ENCODE measurements at regions not wholly inside any gene's neighbourhood (a gene's known extent, or its start where the extent isn't known, plus 50 kb on each side); places are given as distances from the start of the nearest gene placed in this dataset.
A peak's percentile ranks its signal among the peaks of the same experiment; 100 is the strongest.

- Histone ChIP-seq H3K79me2 (ENCODE audit: insufficient read depth) (no peaks in the 10 kb centered on the region), H2AFZ (no peak overlapping the region), H3K4me3 (no peak overlapping the region), H3K4me1 (ENCODE audit: insufficient read depth) (no peaks in the 10 kb centered on the region), H3K9me2 (ENCODE audit: insufficient read depth) (no peaks in the 10 kb centered on the region), H3K36me3 (ENCODE audit: low read depth) (no peaks in the 10 kb centered on the region), H3K9me3 (ENCODE audit: low read depth) (no peaks in the 10 kb centered on the region), H3F3A (ENCODE audit: insufficient read depth) (peaks cover 8% of the 10 kb centered on the region), H3K9ac (no peak overlapping the region), H3K27me3 (replicated peaks; ENCODE audit: insufficient read depth) (no peaks in the 10 kb centered on the region), H4K20me1 (ENCODE audit: insufficient read depth) (no peaks in the 10 kb centered on the region), H3K27ac (no peak overlapping the region), H3K4me2 (ENCODE audit: unreplicated experiment) (no peak overlapping the region)
- in situ Hi-C loops (cut with MboI) = no loop called here
- DNase-seq = no peak
- no peak for TF ChIP-seq EZH2 (IDR thresholded peaks at IDR 0.05; ENCODE audit: insufficient read depth, poor library complexity, severe bottlenecking)
- no peak for TF ChIP-seq EZH2phosphoT487 (IDR thresholded peaks at IDR 0.05; ENCODE audit: insufficient read depth, low read depth)
- 66 to 72% methylated on average over 6 of the region's 6 CpGs for WGBS, 2 experiments (ENCODE audit: low coverage in 1 of 2, low lambda C conversion rate in 2 of 2, missing lambda C conversion rate in 2 of 2)
These were observed 430.8 kb downstream of the PLPP3 start for GRCh38 chr1:56148326-56149193.

DNA sequence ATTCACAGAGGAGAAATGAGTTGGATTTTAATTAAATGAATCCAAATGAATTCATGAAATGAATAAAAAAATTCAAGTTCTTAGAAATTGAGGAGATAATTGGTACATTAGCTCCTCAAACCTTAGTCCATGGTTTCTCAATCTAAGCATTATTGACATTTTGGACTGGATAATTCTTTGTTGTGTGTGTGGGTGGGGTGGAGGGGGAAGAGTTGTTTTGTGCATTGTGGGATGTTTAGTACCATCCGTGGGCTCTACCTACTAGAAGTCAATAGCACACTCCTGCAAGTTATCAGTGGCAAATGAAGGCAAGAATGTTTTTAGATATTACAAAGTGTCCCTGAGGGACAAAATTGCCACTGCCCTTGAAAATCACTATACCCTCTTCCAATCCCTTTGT is 431.9 kb downstream of the PLPP3 start:
- H2AFZ ChIP-seq = no peak overlapping the region
- H3K4me3 ChIP-seq = no peak overlapping the region
- H3F3A ChIP-seq (ENCODE audit: insufficient read depth) = peaks cover 8% of the 10 kb centered on the region
- in situ Hi-C loops (cut with MboI) = no loop called here
- no peak overlapping the region for H3K9ac ChIP-seq
- no peaks in the 10 kb centered on the region for H3K9me3 ChIP-seq (ENCODE audit: low read depth)
- no peaks in the 10 kb centered on the region for H3K27me3 ChIP-seq (replicated peaks; ENCODE audit: insufficient read depth)
- no peak overlapping the region for H3K4me2 ChIP-seq (ENCODE audit: unreplicated experiment)
- H3K79me2 ChIP-seq (ENCODE audit: insufficient read depth) = no peaks in the 10 kb centered on the region
- H3K9me2 ChIP-seq (ENCODE audit: insufficient read depth) = no peaks in the 10 kb centered on the region
- H3K36me3 ChIP-seq (ENCODE audit: low read depth) = no peaks in the 10 kb centered on the region
- H4K20me1 ChIP-seq (ENCODE audit: insufficient read depth) = no peaks in the 10 kb centered on the region
- H3K27ac ChIP-seq = no peak overlapping the region
- 26 to 41% methylated on average over 1 of the region's 1 CpG for WGBS, 2 experiments (ENCODE audit: low coverage in 1 of 2, low lambda C conversion rate in 2 of 2, missing lambda C conversion rate in 2 of 2)
- DNase-seq = no peak
- TF ChIP-seq EZH2 (IDR thresholded peaks at IDR 0.05; ENCODE audit: insufficient read depth, poor library complexity, severe bottlenecking) = no peak
- no peak for TF ChIP-seq EZH2phosphoT487 (IDR thresholded peaks at IDR 0.05; ENCODE audit: insufficient read depth, low read depth)
- H3K4me1 ChIP-seq (ENCODE audit: insufficient read depth) = no peaks in the 10 kb centered on the region

GRCh38 chr1:56147034-56147433 is 432.3 kb downstream of the PLPP3 start:
- Histone ChIP-seq H3K4me1 (ENCODE audit: insufficient read depth) (no peaks in the 10 kb centered on the region), H3K9ac (no peak overlapping the region), H3K4me2 (ENCODE audit: unreplicated experiment) (no peak overlapping the region), H3K4me3 (no peak overlapping the region), H2AFZ (no peak overlapping the region), H3K79me2 (ENCODE audit: insufficient read depth) (no peaks in the 10 kb centered on the region), H3K27ac (no peak overlapping the region), H3K9me3 (ENCODE audit: low read depth) (no peaks in the 10 kb centered on the region), H4K20me1 (ENCODE audit: insufficient read depth) (no peaks in the 10 kb centered on the region), H3F3A (ENCODE audit: insufficient read depth) (peaks cover 8% of the 10 kb centered on the region), H3K27me3 (replicated peaks; ENCODE audit: insufficient read depth) (no peaks in the 10 kb centered on the region), H3K9me2 (ENCODE audit: insufficient read depth) (no peaks in the 10 kb centered on the region), H3K36me3 (ENCODE audit: low read depth) (no peaks in the 10 kb centered on the region)
- WGBS, 2 experiments (ENCODE audit: low coverage in 1 of 2, low lambda C conversion rate in 2 of 2, missing lambda C conversion rate in 2 of 2) = 44 to 49% methylated on average over 2 of the region's 2 CpGs
- no peak for DNase-seq
- in situ Hi-C loops (cut with MboI) = no loop called here
- TF ChIP-seq EZH2 (IDR thresholded peaks at IDR 0.05; ENCODE audit: insufficient read depth, poor library complexity, severe bottlenecking) (no peak), EZH2phosphoT487 (IDR thresholded peaks at IDR 0.05; ENCODE audit: insufficient read depth, low read depth) (no peak)

DNA sequence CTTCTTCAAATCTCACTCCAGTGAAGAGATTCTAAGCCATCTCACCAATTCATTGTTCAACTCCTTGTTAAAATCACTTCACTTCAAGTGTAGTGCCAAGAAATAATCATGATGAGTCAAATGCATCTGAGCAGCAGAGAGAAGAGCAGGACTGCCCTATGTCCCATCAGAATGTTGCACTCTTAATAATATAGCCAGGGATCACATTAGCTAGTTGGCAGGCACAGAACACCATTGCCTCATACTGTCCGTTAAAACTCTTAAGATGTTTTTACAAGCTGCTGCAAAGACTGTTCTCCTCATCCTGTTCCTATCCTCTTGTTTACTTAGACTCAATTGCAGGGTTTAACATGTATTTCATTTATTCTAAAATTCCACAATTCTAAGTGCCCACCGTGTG is 432.9 kb downstream of the PLPP3 start:
- no peaks in the 10 kb centered on the region for H3K27me3 ChIP-seq (replicated peaks; ENCODE audit: insufficient read depth)
- peak; percentile 66 for DNase-seq
- H3K9me2 ChIP-seq (ENCODE audit: insufficient read depth) = no peaks in the 10 kb centered on the region
- no peak overlapping the region for H3K4me2 ChIP-seq (ENCODE audit: unreplicated experiment)
- no peaks in the 10 kb centered on the region for H3K79me2 ChIP-seq (ENCODE audit: insufficient read depth)
- H3K4me3 ChIP-seq = no peak overlapping the region
- WGBS, 2 experiments (ENCODE audit: low coverage in 1 of 2, low lambda C conversion rate in 2 of 2, missing lambda C conversion rate in 2 of 2) = 18 to 30% methylated on average over 2 of the region's 2 CpGs
- in situ Hi-C loops (cut with MboI) = no loop called here
- no peaks in the 10 kb centered on the region for H3K4me1 ChIP-seq (ENCODE audit: insufficient read depth)
- no peak overlapping the region for H3K27ac ChIP-seq
- no peaks in the 10 kb centered on the region for H3K9me3 ChIP-seq (ENCODE audit: low read depth)
- TF ChIP-seq EZH2phosphoT487 (IDR thresholded peaks at IDR 0.05; ENCODE audit: insufficient read depth, low read depth) (no peak), EZH2 (IDR thresholded peaks at IDR 0.05; ENCODE audit: insufficient read depth, poor library complexity, severe bottlenecking) (no peak)
- no peak overlapping the region for H3K9ac ChIP-seq
- no peaks in the 10 kb centered on the region for H3K36me3 ChIP-seq (ENCODE audit: low read depth)
- H2AFZ ChIP-seq = no peak overlapping the region
- peaks cover 8% of the 10 kb centered on the region for H3F3A ChIP-seq (ENCODE audit: insufficient read depth)
- no peaks in the 10 kb centered on the region for H4K20me1 ChIP-seq (ENCODE audit: insufficient read depth)
